ENCODE measurements at regions not wholly inside any gene's neighbourhood (a gene's known extent, or its start where the extent isn't known, plus 50 kb on each side); places are given as distances from the start of the nearest gene placed in this dataset.

- TF ChIP-seq, protein P1, sequence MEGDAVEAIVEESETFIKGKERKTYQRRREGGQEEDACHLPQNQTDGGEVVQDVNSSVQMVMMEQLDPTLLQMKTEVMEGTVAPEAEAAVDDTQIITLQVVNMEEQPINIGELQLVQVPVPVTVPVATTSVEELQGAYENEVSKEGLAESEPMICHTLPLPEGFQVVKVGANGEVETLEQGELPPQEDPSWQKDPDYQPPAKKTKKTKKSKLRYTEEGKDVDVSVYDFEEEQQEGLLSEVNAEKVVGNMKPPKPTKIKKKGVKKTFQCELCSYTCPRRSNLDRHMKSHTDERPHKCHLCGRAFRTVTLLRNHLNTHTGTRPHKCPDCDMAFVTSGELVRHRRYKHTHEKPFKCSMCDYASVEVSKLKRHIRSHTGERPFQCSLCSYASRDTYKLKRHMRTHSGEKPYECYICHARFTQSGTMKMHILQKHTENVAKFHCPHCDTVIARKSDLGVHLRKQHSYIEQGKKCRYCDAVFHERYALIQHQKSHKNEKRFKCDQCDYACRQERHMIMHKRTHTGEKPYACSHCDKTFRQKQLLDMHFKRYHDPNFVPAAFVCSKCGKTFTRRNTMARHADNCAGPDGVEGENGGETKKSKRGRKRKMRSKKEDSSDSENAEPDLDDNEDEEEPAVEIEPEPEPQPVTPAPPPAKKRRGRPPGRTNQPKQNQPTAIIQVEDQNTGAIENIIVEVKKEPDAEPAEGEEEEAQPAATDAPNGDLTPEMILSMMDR (IDR thresholded peaks at IDR 0.05), result no peak
- TF ChIP-seq POLR2A (IDR thresholded peaks at IDR 0.05), result no peak
These were observed 55.9 kb upstream of the RNU6ATAC start for GRCh38 chr9:134220311-134220710.

Data from thyroid gland (tissue), 4 donors.